NCI-H69 (cell line): ENCODE measurements at regions not wholly inside any gene's neighbourhood (a gene's known extent, or its start where the extent isn't known, plus 50 kb on each side); places are given as distances from the start of the nearest gene placed in this dataset.

Experiments used
- DNase-seq: peaks from one replicate; lab custom pipeline; 2025; lab: John Stamatoyannopoulos, UW

- no peak for DNase-seq
Measured at GRCh38 chr13:44277459-44277858, 96.2 kb upstream of the SERP2 start.

DNA sequence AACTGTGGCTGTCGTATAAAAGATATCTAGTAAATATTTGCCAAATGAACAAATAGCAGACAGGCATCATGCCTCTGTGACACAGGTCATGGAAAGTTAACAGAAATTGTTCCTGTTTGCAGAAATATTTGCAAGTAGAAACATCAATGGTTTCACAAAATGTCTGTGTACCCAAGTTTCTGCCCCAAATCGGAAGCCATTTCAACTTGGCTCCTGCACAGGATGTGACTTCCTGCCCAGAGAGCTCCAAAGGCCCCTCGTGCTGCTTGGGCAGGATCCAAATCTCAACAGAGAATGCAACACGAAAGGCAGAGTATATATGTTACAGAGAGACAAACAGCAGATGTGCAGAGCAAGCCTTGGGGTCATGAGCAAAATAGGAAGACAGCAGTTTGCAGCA, 95.5 kb upstream of the SERP2 start:
- DNase-seq, result no peak

DNA sequence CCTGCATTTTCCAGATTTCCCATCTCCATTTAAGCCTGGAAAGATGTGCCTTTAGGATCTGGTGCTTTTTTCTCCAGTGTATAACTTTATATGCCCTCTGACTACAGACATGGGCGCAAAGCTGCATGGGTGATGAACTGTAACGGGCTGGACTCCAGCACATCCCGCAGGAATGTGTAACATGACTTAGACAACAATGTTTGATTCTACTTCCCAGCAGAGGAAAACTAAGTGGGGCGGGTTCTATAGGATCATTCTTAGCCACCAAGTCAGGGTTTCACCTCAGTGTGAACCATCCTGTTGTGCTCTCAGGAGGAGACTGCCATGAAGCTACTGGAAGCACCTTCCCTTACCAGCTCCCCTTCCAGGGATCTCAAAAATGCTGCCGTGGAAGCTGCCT, 93.2 kb upstream of the SERP2 start:
- DNase-seq, result no peak

GRCh38 chr13:44281252-44282000, 92.2 kb upstream of the SERP2 start:
- no peak for DNase-seq

DNA sequence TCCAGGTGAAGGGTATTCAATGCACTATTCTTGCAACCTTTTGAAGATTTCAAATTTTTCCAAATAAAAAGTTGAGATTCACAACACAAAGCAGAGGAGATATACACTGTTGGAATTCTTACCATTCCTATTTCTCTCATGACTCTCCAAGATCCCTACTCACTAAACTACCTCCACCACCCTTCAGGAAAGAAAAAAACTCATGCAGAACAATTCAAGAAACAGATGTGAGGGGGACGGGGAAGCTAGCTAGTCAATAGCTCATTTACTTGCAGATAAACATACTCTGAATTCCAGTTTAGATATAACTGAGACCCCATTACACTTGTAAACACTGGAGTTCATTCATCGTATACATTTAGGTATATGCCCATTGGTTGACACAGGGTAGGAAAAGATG, 90.0 kb upstream of the SERP2 start:
- DNase-seq, result no peak

GRCh38 chr13:44287958-44288357, 85.7 kb upstream of the SERP2 start:
- no peak for DNase-seq

DNA sequence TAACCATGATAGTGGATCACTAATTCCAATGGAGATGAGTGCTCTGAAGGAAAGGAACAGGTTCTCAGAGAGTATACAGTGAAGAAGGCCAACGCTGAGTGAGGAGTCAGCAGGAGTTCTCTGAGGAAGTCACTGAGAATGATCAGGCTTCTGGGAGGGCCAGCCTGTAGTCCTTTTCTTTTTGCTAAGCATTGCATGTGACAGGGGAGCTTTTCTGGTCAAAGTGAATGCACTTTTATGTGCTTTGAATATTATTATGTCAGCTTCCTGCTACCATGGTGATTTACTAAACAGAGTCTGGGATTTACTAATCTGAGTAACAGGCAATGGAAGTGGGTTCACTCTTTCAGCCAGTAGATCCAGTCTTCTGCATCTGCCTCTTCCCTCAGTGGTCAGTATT, 81.1 kb upstream of the SERP2 start:
- peak; percentile 11 for DNase-seq

DNA sequence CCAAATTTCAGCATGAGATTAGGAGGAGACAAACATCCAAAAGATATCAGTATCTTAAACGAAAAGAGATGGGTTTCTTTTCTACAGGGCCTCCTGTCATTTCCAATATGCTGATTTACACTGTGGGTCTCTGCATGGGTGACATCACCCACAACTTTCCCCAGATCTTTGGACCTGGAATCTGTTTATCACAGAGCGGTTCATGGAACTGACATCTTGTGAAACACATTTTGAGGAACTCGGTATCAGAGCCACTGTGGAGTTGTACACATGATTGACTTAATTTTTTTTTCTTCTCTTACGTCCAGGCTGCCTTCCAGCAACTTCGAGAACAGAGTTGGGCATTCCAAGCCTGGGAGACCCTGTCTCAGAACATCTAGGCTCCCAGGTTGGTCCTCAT, 80.2 kb upstream of the SERP2 start:
- no peak for DNase-seq

DNA sequence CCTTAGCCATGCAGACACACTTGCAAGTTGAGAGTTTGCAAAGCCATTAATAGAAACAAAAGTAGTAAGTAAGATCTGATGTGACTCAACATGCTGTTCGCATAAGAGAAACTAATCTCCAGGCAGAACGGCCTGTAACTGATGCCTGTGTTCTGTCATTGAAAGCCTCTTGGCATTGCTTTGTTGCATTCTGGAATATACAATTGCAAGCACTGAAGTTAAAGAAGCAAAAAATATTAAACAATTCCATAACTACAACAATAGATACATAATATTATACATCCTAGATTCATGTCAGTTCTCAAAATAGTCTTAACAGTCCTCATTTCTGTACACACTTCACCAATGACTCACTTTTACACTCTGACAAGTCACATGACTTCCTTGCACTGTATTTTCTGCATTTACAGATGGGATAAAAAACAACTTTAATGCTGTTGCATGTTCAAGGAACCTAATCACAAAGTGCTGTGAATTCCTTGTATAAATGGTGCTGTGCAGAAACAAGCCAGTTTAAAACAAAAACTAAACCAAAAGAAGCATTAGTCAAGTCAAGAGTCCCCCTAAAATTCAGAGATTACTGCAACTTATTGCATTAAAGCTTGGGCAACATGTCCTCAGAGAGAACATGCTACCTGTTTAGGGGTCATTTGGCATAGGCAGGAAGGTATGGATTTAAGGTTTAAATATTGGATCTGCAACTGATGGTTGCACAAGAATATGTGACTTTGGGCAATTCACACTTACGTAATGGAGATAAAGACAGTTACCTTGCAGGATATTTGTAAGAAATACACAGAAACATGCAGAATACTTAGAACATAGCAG, 79.5 kb upstream of the SERP2 start:
- DNase-seq, result no peak

DNA sequence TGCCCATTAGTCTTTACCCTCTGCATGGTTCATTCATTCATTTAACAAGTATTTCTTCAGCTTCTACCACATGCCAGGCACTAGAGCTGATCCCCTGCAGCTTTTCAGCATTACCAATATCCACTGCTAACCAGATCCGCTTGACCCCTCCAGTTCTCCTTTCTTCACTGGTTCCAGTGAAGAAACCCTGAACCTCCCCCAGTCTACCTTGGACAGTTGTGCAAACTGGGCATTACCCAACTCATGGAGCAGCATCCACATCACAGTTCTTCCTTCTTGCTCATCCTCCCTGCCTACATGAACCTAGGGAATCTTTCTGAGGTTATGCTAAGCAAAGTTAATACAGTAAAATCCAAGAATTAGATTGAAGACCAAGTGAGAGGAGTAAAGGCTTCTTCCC, 78.7 kb upstream of the SERP2 start:
- no peak for DNase-seq

DNA sequence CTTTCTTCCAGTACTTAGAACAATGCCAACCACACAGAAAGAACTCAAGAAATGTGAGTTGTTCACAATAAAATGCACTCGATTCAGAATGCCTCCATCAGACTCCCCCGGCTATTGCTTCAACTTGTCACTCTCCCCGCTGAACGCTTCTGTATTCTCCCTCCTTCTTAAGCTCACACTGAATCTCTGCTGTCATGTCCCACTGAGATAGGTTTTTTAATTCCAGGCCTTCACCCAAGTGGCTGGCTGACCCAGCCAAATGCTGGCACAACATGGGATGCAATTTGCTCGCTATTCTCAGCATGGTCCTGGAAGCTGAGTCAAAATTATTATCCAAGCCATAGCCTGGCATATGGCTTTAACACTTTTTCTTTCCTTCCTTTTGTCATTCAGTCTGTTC, 76.8 kb upstream of the SERP2 start:
- no peak for DNase-seq

DNA sequence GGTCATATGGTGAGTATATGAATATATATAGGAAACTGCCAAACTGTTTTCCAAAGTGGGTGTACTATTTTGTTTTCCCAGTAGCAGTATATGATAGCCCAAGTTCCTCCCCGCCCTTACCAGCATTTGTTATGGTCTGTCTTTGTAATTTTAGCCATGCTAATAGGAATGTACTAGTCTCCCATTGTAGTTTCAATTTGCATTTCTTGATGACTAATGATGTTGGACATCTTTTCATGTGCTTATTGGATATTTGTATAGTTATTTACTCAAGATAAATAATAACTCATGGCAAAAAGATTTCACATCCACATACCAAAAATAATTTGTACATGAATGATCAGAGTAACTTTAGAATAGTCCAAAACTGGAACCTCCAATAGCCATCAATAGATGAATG, 75.3 kb upstream of the SERP2 start:
- no peak for DNase-seq

DNA sequence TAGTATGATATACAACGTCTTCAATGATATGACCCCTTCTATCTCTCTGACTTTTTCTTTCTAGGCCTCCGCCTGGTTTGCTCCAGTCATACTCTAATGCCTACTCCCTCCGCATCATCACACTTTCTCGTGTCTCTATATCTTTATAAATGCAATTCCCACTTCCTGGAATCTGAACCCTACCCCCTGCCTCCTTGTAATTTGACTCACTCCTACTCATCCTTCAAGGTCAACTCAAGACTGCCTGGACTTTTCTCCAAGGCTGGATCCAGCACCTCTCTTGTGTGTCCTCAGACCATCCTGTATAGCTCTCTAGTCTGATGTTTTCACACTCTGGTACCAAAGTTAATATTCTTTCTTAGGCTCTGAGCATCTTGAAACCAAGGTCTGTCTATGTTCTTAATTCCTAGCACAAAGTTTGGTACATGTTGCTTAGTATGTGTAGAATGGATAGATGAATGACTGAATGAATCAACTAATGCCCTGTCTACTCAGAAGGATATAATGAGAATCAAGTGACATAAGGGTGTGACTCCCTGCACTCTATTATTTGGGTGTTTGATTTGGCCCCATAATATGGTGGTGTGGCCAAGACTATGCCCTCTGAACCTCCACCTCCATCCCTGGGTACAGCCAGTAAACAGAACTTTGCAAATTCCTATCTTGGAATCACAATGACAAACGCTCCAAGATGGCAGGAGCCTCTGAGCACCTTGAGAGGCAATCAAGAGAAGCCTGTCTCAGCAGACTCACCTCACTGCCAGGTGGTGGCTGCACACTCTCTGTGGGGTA, 74.3 kb upstream of the SERP2 start:
- no peak for DNase-seq

DNA sequence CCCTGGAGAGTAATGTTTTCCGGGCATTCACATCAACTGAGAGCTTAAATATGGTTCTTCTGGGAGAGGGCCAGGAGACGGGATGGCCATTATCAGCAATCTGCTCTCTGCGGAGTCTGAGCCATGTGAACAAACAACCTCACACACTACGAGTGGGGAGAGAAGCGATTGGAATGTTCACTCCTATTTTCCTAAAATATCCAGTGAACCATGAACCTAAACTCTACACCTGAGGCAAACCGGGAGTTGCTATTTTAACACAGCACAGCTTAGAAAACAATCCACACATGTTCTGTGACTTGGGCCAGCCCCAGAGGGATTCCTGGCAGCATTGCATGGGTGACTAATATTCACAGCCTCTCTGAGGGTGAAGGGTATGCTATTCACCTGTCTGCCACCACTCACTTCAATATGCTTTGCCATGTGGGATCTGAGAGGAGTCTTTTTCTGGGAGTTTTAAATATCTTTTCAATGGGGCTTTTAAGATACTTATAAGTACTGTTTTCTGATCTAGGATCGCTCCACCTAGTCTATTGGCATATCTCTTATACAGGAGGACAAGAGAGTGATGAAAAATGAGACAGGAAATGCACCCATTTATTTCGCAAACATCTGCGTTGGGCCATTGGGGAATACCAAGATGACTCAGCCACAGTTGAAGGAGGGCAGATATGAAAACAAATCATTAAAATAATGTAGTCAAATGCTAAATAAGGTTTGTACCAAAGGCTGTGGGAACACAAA, 72.6 kb upstream of the SERP2 start:
- DNase-seq, result peak; percentile 86

DNA sequence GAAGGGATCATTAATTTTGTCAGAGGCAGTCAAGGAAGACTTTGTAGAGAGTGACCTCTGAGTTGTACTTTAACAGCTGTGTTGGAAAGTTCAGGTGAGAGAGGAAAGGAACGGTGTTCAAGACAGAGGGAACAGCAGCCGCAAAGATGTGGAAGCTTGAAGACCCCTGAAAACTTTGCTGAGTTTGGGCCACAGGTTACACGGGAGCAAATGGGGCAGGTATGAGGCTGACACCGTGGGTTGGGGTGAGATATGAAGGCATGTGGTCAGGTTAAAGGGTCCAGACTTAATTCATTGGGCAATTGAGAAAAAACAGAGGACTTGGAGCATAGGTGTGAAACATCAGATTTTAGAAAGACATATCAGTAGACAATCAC, 72.0 kb upstream of the SERP2 start:
- no peak for DNase-seq

- DNase-seq, result no peak
Measured at GRCh38 chr13:44302233-44302632, 71.4 kb upstream of the SERP2 start.

- no peak for DNase-seq
Measured at GRCh38 chr13:44302940-44303575, 70.6 kb upstream of the SERP2 start.

- peak; percentile 40 for DNase-seq
Measured at GRCh38 chr13:44303681-44304432, 69.8 kb upstream of the SERP2 start.

GRCh38 chr13:44304433-44304725, 69.2 kb upstream of the SERP2 start:
- DNase-seq, result no peak

DNA sequence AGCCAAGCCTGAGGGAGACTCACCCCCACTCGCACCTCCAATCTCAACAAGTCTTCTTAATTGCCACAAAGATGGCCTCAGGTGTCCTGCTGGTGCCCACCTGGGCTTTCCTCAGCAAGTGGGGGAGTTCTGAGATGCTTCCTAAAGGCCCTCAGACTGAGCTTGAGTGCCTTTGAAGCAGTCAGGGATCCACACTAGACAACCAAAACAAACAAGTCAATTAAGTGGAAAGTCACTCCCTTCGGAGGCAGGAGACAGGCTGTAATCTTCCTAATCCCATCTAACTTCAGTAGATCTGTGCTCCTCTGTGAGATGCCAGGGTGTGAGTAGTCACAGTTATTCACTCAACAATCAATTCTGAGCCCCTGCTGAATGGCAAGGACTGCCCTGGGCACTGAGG, 68.3 kb upstream of the SERP2 start:
- DNase-seq, result peak; percentile 47

DNA sequence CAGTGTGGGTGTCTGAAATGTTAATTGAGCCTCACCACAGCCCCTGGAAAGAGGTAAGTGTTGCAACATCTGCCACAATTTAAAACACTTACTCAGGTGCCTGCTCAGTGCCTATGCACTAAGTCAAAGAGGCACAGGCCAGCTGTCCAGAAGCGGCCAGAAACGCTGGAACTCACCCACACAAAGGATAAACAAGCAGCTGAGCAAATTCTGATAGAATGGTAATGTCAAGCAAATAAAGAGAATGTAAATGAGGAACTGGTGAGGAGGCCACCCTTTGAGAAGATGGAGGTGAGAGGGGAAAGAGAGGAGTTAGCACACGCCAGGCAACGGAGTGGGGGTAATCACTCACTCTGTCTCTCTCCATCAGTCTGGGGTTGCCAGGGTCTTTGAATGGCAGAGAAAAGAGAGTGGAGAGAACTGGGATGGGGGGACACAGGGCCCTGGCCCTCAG, 67.7 kb upstream of the SERP2 start:
- DNase-seq, result peak; percentile 85
